Natural killer cell (primary cell): ENCODE measurements at regions not wholly inside any gene's neighbourhood (a gene's known extent, or its start where the extent isn't known, plus 50 kb on each side); places are given as distances from the start of the nearest gene placed in this dataset.
"Not testable (repeated sequence)": the region's sequence is repeated elsewhere in the genome, so short reads cannot be mapped to it uniquely, and the experiment has no call there.

Experiments
- ATAC-seq, 3 donors: fragments of 150-1000 bp in 2 of 3; fragments of 200-7000 bp in 1 of 3; cut with Tn5 transposase; 1 replicate in 1 of 3; 2 replicates in 2 of 3; pipeline ENCODE4 v1.10.0; 2021; ENCODE audit warnings: mild to moderate bottlenecking in 2 of 3, moderate library complexity in 2 of 3
- DNase-seq, 2 donors: peaks; one replicate each; pipeline versions ENCODE4 v3.0.0 to v3.0.0-alpha.2; 2013 to 2021; ENCODE audit warnings: mixed read lengths in 1 of 2
- H3K27ac ChIP-seq: one replicate; pipeline ENCODE4 v1.5.1; 2013; ENCODE audit warnings: mild to moderate bottlenecking, low read length
- H3K27me3 ChIP-seq: one replicate; pipeline ENCODE4 v1.6.1; 2013; ENCODE audit warnings: low read length; ENCODE audit not compliant: control insufficient read depth, insufficient read depth
- H3K36me3 ChIP-seq: one replicate; pipeline ENCODE4 v1.6.1; 2013; ENCODE audit warnings: low read length; ENCODE audit not compliant: control insufficient read depth, insufficient read depth
- H3K4me1 ChIP-seq: one replicate; pipeline ENCODE4 v1.6.1; 2013; ENCODE audit warnings: low read length; ENCODE audit not compliant: control insufficient read depth, insufficient read depth
- H3K4me3 ChIP-seq: one replicate; pipeline ENCODE4 v1.5.1; 2013; ENCODE audit warnings: low read length
- H3K9me3 ChIP-seq: one replicate; pipeline ENCODE4 v1.6.1; 2013; ENCODE audit warnings: low read length; ENCODE audit not compliant: control insufficient read depth, insufficient read depth
- H3K27ac Mint-ChIP-seq, 2 donors: one replicate each; pipeline ENCODE4 v1.8.0; 2022; ENCODE audit warnings: mild to moderate bottlenecking in 2 of 2, mixed read lengths in 2 of 2, moderate library complexity in 1 of 2
- H3K27me3 Mint-ChIP-seq, 2 donors: one replicate each; pipeline ENCODE4 v1.8.0; 2022; ENCODE audit warnings: low read depth in 2 of 2, mixed read lengths in 2 of 2
- H3K36me3 Mint-ChIP-seq: one replicate; pipeline ENCODE4 v1.8.0; 2022; ENCODE audit warnings: mixed read lengths
- H3K4me1 Mint-ChIP-seq, 2 donors: one replicate each; pipeline ENCODE4 v1.8.0; 2022; ENCODE audit warnings: mixed read lengths in 2 of 2
- H3K4me3 Mint-ChIP-seq: one replicate; pipeline ENCODE4 v1.8.0; 2022; ENCODE audit warnings: mild to moderate bottlenecking, moderate library complexity, mixed read lengths
- H3K9me3 Mint-ChIP-seq, 2 donors: one replicate each; pipeline ENCODE4 v1.8.0; 2022; ENCODE audit warnings: mixed read lengths in 2 of 2
- WGBS: methylation state at CpG from one replicate; pipeline ENCODE4 v1.1.7; 2013; ENCODE audit warnings: missing lambda C conversion rate; ENCODE audit not compliant: insufficient coverage; 5-methylcytosine and 5-hydroxymethylcytosine counted together
- intact Hi-C: fragments of 100-400 bp; cut with micrococcal nuclease; formaldehyde crosslinking; loops from one replicate; pipeline ENCODE4 v1.14.2; 2022
- TF ChIP-seq, protein P1 (sequence below): fragments of 200-600 bp; IDR thresholded peaks from one replicate; pipeline ENCODE4 v1.8.0; 2022; ENCODE audit warnings: antibody characterized with exemption

DNA sequence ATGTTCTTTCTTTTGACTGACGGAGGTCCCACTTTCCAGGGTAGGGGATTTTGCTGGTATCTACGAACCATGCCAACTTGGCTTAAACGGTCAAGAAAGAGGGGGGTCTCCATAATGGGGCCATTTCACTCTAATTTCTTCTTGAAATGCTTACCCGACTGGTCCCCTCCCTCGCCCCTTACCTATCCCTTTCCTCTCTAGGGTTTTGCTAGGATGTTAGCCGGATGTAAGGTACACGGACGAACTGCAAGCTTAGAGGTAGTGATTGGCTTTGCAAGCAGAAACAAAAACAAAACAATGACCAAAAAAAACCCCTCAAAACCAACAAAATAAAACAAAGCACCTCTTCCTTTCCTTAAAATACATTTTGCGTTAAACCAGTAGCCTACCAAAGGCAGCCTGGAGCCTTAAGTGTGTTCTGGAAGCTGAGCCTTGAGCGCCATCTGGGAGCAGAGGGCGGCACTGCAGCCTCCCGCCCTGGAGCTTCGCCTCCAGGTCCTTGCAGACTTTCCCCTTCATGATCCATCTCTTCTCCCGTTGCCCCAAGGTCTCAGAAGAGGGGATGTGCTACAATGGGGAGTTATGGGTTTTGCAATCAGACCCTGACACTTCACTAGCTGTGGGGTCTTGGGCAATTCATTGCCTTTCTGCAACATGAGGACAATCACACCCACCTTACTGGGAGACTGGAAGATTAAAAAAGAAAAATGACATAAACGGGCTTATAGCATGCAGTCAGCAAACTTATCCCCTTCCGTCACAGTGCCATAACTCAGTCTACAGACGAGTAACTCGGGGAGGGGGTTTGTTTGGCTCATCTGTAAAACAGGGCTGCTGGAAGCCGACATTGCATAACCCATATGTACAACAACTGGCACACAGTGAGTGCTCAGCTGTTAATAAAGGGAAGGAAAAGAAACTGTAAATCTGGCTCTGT is 125.9 kb upstream of the RRN3 start:
- H3K4me3 Mint-ChIP-seq, intact Hi-C loops, H3K27me3 ChIP-seq, H3K9me3 ChIP-seq, H3K4me1 ChIP-seq, H3K9me3 Mint-ChIP-seq, H3K27ac Mint-ChIP-seq, H3K36me3 ChIP-seq, H3K4me3 ChIP-seq, H3K27me3 Mint-ChIP-seq, H3K27ac ChIP-seq, H3K36me3 Mint-ChIP-seq, H3K4me1 Mint-ChIP-seq: not testable (repeated sequence)
- DNase-seq (peak; percentile 16 to 22), ATAC-seq (peak; percentile 76 to 89 (median 80))
- 22% methylated on average over 1 of the region's 19 CpGs for WGBS
- TF ChIP-seq, protein P1, sequence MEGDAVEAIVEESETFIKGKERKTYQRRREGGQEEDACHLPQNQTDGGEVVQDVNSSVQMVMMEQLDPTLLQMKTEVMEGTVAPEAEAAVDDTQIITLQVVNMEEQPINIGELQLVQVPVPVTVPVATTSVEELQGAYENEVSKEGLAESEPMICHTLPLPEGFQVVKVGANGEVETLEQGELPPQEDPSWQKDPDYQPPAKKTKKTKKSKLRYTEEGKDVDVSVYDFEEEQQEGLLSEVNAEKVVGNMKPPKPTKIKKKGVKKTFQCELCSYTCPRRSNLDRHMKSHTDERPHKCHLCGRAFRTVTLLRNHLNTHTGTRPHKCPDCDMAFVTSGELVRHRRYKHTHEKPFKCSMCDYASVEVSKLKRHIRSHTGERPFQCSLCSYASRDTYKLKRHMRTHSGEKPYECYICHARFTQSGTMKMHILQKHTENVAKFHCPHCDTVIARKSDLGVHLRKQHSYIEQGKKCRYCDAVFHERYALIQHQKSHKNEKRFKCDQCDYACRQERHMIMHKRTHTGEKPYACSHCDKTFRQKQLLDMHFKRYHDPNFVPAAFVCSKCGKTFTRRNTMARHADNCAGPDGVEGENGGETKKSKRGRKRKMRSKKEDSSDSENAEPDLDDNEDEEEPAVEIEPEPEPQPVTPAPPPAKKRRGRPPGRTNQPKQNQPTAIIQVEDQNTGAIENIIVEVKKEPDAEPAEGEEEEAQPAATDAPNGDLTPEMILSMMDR: peak; percentile 59

DNA sequence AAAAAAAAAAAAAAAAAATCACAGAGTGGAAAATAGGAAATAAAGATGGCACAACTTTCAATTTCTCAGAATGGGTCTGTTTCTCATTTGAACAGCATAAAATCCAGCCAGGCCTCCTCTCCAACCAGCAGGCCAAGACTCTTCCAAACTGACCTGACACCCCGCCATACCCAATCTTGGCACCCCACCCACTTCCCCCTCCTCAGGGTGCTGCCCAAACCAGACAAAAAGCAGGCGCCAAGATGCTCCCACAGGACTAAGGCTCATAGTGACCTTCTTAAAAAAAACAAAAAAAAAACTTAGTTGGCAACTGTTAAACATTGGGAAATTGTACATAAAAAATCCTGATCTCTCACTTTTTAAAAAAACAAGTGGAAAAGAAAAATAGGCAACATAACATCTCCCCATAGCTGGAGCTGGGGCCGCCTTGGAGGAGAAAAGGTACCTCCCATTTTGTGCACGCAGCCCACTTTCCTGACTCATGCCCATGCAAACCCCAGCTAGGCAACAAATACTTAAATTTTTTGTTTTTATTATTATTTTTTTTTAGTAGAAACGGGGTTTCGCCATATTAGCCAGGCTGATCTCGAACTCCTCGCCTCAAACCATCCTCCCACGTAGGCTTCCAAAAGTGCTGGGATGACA is 124.9 kb upstream of the RRN3 start:
- H3K27ac ChIP-seq, H3K27me3 ChIP-seq, H3K4me3 Mint-ChIP-seq, H3K4me3 ChIP-seq, ATAC-seq, H3K27ac Mint-ChIP-seq, H3K4me1 Mint-ChIP-seq, H3K9me3 ChIP-seq, intact Hi-C loops, H3K4me1 ChIP-seq, H3K9me3 Mint-ChIP-seq, H3K36me3 Mint-ChIP-seq, H3K36me3 ChIP-seq, DNase-seq: not testable (repeated sequence)
- peaks cover 0 to 10% of the 10 kb centered on the region in 2 donors for H3K27me3 Mint-ChIP-seq
- no CpG with 5 or more reads among the region's 9 CpGs for WGBS

DNA sequence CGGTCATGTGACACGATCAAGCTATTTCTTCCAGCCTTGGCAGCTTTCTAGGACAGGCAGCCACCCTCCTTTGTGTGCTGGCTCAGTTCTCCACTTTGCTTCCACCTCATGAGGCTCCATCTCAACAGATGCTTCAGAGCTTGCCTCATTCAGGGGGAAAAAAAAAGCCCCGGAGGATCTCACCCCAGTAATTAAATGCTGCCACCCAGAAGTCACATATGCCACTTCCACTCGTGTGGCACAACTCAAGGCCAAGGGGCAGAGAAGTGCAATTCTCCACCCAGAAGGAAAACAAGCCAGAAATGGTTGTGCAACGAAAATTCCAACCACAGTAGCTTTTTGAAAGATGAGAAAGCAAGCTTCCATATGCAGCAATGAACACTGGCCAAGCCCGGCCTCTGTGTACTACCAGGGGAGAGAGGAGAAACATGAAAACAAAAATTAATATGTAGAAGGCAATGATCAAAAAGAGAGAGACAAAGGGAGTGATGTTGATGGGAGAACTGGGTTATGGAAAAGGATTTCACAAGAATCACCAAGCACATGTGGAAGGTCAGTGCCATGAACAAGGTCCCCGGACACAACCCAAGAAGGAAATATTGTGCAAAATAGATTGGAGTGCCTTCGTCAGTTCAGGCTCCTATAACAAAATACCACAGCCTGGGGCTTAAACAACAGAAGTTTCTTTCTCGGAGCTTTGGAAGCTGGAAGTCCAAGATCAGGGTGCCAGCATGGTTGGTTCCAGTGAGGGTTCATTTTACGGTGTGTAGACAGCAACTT is 113.3 kb upstream of the RRN3 start:
- H3K4me3 Mint-ChIP-seq, DNase-seq, ATAC-seq, H3K27ac ChIP-seq, H3K27ac Mint-ChIP-seq, H3K36me3 ChIP-seq, H3K4me1 ChIP-seq, H3K9me3 Mint-ChIP-seq, intact Hi-C loops, H3K36me3 Mint-ChIP-seq, H3K4me3 ChIP-seq, H3K9me3 ChIP-seq, H3K27me3 Mint-ChIP-seq, H3K4me1 Mint-ChIP-seq, H3K27me3 ChIP-seq: not testable (repeated sequence)
- WGBS: 100% methylated on average over 1 of the region's 10 CpGs

DNA sequence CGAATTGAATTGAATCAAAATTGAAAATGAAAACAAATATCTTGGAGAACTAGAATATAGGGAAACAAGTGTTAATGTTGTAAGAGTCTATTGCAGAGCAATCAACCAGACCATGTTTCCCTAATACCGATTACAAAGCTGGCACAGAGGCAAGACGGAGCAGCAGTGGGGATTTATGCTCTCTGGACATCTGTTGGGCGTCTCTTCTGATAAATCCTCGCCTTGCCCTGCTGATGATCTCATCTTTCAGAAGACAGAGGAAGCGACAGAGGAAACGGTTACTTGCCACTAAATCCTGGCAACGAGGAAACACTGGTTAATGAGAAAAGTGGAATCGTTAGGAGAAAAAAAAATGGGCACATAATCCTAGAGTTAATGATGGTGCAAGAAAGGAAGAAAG is 112.4 kb upstream of the RRN3 start:
- H3K4me3 Mint-ChIP-seq, ATAC-seq, H3K27ac Mint-ChIP-seq, intact Hi-C loops, H3K27me3 ChIP-seq, H3K4me1 Mint-ChIP-seq, H3K4me1 ChIP-seq, DNase-seq, H3K4me3 ChIP-seq, H3K36me3 ChIP-seq, H3K27me3 Mint-ChIP-seq, H3K27ac ChIP-seq, H3K9me3 ChIP-seq, H3K9me3 Mint-ChIP-seq, H3K36me3 Mint-ChIP-seq: not testable (repeated sequence)
- WGBS: no CpG with 5 or more reads among the region's 9 CpGs

DNA sequence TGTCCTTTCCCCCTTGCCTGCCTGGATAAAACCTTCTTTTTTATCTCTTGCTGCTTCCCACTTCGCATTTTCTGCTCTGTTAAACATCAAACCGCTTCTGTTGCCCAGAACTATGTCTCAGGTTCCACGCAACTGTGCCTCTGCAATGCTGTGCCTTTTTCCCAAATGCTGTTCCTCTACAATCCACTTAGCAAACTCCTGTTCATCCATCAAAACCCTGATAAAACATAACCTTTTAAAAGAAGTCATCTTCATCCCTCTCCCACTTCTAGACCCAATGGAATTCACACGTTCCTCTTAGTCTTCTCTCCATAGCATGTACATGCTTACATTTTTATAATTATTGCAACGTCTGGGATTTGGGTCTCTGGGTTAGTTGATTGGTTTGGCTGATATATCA is 111.9 kb upstream of the RRN3 start:
- H3K27ac Mint-ChIP-seq, H3K4me3 Mint-ChIP-seq, H3K9me3 Mint-ChIP-seq, intact Hi-C loops, H3K27ac ChIP-seq, ATAC-seq, H3K9me3 ChIP-seq, H3K36me3 Mint-ChIP-seq, H3K4me1 ChIP-seq, H3K4me1 Mint-ChIP-seq, H3K27me3 Mint-ChIP-seq, H3K36me3 ChIP-seq, H3K4me3 ChIP-seq, DNase-seq, H3K27me3 ChIP-seq: not testable (repeated sequence)
- WGBS: 89% methylated on average over 3 of the region's 5 CpGs

DNA sequence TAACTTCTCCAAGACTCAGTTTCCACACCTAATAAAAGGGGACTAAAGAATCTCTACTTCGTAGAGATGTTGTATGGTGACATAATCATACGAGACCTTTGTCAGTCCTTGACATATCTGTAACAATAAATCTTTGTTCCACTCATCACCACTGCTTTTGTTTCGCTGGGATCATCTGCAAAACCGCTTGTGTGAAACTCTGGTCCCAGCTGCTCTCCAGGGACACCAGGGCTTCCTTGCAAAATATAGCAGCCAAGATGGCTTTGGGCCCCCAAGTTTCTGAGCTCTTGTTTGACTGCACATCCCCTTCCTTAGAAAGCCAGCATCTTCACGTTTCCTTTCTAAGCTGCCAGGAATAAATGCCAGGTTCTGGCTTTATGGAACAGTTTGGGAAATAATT is 110.5 kb upstream of the RRN3 start:
- H3K27me3 Mint-ChIP-seq, H3K36me3 Mint-ChIP-seq, H3K9me3 Mint-ChIP-seq, H3K4me1 Mint-ChIP-seq, intact Hi-C loops, H3K27ac Mint-ChIP-seq, H3K27me3 ChIP-seq, H3K36me3 ChIP-seq, H3K4me3 Mint-ChIP-seq, H3K4me1 ChIP-seq, H3K9me3 ChIP-seq, H3K27ac ChIP-seq, H3K4me3 ChIP-seq, DNase-seq, ATAC-seq: not testable (repeated sequence)
- WGBS: no CpG with 5 or more reads among the region's 5 CpGs

DNA sequence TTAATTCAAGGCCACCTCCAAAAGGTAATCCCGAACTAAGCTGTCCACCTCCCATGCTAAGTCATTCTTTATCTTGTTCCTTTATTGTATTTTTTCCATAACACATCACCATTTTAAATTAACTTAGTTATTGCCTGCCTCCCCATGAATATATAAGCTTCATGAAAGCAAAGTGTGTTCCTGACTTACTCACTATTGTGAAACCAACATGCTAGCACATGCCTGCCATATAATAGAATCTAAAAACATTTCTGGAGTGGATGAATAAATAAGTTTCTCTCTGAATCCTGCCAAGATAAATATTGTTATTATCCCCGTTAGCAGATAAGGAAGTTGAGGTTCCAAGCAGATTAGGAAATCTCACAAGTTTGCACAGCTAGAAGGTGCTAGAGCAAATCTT is 98.7 kb upstream of the RRN3 start:
- H3K27me3 Mint-ChIP-seq: peaks cover 5 to 15% of the 10 kb centered on the region in 2 donors
- WGBS: 88% methylated on average over 1 of the region's 2 CpGs
- H3K27ac Mint-ChIP-seq, H3K36me3 Mint-ChIP-seq, H3K36me3 ChIP-seq, H3K4me3 Mint-ChIP-seq, ATAC-seq, H3K27me3 ChIP-seq, DNase-seq, H3K4me3 ChIP-seq, H3K27ac ChIP-seq, H3K4me1 Mint-ChIP-seq, H3K4me1 ChIP-seq, H3K9me3 Mint-ChIP-seq, intact Hi-C loops, H3K9me3 ChIP-seq: not testable (repeated sequence)
